Stimulated activated naive CD8-positive, alpha-beta T cell treated with anti-CD3 and anti-CD28 coated beads, Interleukin-15, amount 100 ng/mL, for 72 hours (primary cell): ENCODE measurements at regions not wholly inside any gene's neighbourhood (a gene's known extent, or its start where the extent isn't known, plus 50 kb on each side); places are given as distances from the start of the nearest gene placed in this dataset.

ENCODE experiments used
- ATAC-seq: fragments of 150-1000 bp; cut with Tn5 transposase; 2 replicates; pipeline ENCODE4 v1.10.0; 2021; ENCODE audit warnings: mild to moderate bottlenecking, moderate library complexity
- DNase-seq, 2 donors: peaks; one replicate each; pipeline ENCODE4 v3.0.0; 2021 to 2022
- H3K27ac Mint-ChIP-seq, 2 donors: one replicate each; pipeline ENCODE4 v1.8.0; 2022; ENCODE audit warnings: mild to moderate bottlenecking in 2 of 2, mixed read lengths in 2 of 2, moderate library complexity in 2 of 2
- H3K27me3 Mint-ChIP-seq: one replicate; pipeline ENCODE4 v1.8.0; 2022; ENCODE audit warnings: mixed read lengths
- H3K4me1 Mint-ChIP-seq: one replicate; pipeline ENCODE4 v1.8.0; 2022; ENCODE audit warnings: mild to moderate bottlenecking, mixed read lengths
- H3K4me3 Mint-ChIP-seq, 2 donors: one replicate each; pipeline ENCODE4 v1.8.0; 2022; ENCODE audit warnings: mild to moderate bottlenecking in 2 of 2, mixed read lengths in 2 of 2, moderate library complexity in 1 of 2
- H3K9me3 Mint-ChIP-seq, 2 donors: one replicate each; pipeline ENCODE4 v1.8.0; 2022; ENCODE audit warnings: mixed read lengths in 2 of 2

DNA sequence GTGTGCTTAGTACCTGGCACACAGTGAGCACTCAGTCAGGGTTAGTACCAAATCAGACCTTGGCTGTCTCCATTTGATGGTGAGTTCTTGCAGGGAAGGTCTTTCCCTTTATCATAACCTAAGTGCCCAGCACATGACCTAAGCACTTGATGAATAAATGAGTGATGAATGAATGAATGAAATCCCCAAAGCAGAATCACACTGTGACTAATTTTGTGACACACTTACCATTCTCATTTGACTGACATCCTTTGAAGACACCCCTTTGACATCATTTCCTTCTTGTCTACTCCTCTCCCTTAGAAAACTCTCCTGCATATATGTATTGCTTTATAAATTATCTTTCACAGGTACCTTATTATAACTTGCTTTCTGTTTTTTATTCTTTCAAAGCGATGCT lies 130.2 kb upstream of the ELL2 start:
- H3K9me3 Mint-ChIP-seq: no peaks in the 10 kb centered on the region
- DNase-seq: no peak
- H3K27me3 Mint-ChIP-seq: no peaks in the 10 kb centered on the region
- H3K4me3 Mint-ChIP-seq: no peak overlapping the region
- peak; percentile 70 for ATAC-seq
- H3K4me1 Mint-ChIP-seq: no peaks in the 10 kb centered on the region
- peak overlapping the region in 1 of 2 donors; percentile 82 for H3K27ac Mint-ChIP-seq

DNA sequence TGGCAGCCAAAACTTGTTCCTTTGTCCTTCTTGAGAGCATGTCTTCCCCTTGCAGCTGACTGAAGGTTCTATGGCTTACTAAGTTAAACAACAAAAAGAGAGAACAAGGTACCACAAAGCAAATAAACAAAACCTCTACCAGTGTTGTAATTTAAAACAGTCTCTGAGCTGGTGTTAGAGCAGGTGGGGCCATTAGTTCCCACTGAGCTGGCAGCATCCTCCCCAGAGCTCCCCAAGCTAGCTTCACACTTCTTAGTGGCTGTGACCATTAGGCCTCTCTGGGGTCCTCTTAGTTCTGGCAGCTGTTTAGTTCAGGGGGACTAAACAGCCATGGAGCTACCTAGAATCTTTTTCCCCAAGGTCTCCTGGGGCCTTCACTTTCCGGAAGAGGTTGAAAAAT lies 128.6 kb upstream of the ELL2 start:
- Mint-ChIP-seq H3K9me3 (no peaks in the 10 kb centered on the region), H3K4me3 (no peak overlapping the region), H3K4me1 (no peaks in the 10 kb centered on the region), H3K27me3 (no peaks in the 10 kb centered on the region), H3K27ac (no peak overlapping the region)
- ATAC-seq: no peak
- no peak for DNase-seq

DNA sequence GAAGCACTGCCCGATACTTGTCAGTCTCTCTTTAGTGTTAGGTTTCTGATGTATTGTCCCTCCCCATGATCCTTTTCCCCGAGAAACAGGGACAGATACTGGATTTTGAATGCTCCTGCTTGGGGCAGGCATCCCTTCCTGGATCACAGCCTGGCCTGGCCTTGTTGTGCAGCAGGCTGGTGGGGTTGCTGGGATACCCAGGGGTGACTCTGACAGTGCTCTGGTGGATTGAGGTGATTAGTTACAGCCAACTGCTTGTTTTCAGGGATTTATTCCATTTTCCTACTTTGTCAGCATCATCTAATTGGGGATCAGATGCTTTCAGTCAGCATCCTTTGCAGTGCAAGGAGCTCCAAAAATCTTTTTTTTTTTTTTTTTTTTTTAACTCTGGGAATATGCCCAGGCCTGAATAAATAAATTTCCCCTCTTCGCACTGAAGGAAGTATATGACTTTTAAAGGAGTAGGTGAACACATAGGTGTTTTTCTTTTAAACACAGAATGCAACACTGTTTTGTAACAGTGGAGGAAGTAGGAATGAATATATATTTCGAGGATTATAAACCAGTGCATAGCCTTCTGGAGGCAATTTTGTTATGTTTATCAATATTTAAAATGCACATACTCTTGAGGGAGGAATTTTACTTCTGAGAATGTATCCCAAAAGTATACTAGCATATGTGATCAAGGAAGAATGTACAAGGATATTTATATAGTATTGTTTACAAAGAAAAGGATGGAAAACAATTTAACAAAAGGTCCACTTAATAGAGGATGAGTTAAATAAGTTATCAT lies 127.3 kb upstream of the ELL2 start:
- Mint-ChIP-seq H3K27ac (no peak overlapping the region), H3K4me1 (peaks cover 8% of the 10 kb centered on the region), H3K4me3 (no peak overlapping the region), H3K9me3 (no peaks in the 10 kb centered on the region), H3K27me3 (peaks cover 8% of the 10 kb centered on the region)
- DNase-seq (no peak), ATAC-seq (no peak)

DNA sequence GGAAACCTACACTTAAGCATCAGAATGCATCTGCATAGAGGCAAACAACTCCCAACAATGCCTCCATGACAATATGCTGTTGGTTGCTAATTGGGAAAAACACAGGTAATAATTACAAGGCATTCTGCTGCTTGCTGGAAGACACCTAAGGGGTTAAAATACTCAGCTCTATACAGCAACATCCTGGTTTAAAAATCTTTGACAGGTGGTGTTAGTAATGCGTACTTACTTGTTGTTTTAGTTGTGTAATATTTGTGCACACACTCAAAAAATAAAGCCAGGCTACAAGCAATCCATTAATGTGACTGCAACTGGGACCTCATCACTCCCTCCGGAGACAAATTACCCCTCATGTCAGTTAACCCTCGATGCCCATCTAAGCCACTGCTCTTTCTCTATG lies 126.3 kb upstream of the ELL2 start:
- ATAC-seq: no peak
- Mint-ChIP-seq H3K27ac (no peak overlapping the region), H3K4me1 (peaks cover 18% of the 10 kb centered on the region), H3K27me3 (peaks cover 8% of the 10 kb centered on the region), H3K4me3 (no peak overlapping the region), H3K9me3 (no peaks in the 10 kb centered on the region)
- DNase-seq: no peak

DNA sequence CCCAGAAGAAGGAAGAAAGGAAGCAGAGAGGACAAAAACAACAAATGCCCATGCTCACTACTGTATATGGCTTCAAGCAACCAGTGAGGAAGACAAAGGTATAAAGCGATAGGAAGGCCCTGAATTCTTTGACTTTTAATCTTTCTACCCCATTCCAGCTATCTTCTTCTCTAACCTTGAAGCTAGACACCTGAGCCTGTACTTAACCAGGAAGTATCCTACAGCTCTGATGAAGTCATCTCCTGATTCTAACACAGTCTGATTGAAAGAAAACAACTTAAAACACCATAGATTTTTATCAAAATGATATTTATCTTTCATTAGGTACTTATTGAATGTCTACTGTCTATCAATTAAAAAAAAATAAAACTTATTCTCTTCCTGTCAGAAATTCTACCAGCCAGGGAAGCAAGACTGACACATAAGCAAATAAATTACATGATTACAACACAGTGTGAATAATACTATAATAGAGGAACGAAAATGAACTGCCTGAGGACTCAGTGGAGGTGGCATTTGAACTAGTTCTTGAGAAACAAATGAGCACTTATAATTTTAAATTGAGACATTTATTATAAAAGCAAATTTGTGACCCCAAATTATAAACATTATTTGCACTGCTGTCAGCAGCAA lies 123.3 kb upstream of the ELL2 start:
- H3K27ac Mint-ChIP-seq: no peak overlapping the region
- ATAC-seq (no peak), DNase-seq (no peak)

DNA sequence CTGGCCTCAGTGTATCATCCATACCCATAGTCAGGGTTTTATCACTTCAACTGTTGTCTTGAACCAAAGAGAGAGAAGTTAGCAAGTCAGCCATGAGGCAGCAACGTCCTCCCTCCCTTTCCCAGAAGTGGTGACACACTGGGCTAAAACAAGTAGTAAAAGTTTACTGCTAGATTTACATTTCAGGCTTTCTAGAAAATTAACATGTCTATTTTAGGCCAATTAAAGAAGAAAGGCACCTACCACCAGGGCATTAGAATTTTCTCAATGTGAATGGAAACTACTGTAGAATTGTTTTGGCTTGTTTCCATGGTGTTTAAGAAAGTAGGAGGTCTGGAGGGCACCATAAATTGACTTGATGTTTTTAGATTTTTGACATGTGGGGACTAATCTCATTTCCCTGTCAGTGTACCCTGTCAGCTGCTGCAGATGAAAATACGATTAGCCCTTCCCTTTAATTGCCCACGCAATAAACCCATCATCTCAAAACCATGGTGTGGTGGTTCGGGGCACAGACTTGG lies 121.8 kb upstream of the ELL2 start:
- H3K27me3 Mint-ChIP-seq: peaks cover 8% of the 10 kb centered on the region
- H3K9me3 Mint-ChIP-seq: no peaks in the 10 kb centered on the region
- peaks cover 42% of the 10 kb centered on the region for H3K4me1 Mint-ChIP-seq
- H3K27ac Mint-ChIP-seq: no peak overlapping the region
- no peak for DNase-seq
- H3K4me3 Mint-ChIP-seq: no peak overlapping the region
- ATAC-seq: no peak

More for the DNA sequence above, 123.3 kb upstream of the ELL2 start:
- no peak overlapping the region for H3K4me3 Mint-ChIP-seq
- H3K9me3 Mint-ChIP-seq: no peaks in the 10 kb centered on the region
- peaks cover 32% of the 10 kb centered on the region for H3K4me1 Mint-ChIP-seq
- peaks cover 8% of the 10 kb centered on the region for H3K27me3 Mint-ChIP-seq

DNA sequence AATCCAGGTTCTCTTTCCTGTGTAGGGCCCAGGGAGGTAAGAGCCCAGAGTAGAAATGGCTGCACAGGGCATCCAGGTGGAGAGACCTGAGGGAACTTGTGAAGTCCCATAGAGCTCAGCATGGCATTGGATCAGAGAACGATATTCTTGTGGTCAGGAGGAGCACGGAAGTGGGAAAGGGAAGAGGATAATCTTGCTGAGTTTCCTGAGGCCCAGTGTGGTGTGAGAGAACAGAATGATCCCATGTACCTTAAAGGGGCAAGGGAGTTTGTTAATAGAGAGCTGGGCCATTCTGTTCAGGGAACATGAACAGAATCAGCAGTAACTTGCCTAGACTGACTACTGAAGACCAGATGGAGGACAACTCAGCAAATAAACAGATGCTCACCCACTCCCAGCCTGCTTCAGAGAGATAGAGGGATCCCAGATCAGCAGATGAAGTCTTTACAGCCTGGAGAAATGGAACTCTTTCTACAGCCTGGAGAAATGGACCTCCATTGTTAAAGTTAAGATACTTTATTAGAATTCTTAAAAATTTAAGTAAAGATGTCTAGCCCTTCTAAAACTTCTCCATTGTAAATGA lies 119.7 kb upstream of the ELL2 start:
- H3K27ac Mint-ChIP-seq: peak overlapping the region; percentile 8 to 83
- H3K9me3 Mint-ChIP-seq: peaks cover 0 to 4% of the 10 kb centered on the region in 2 donors
- H3K4me1 Mint-ChIP-seq: peaks cover 53% of the 10 kb centered on the region
- DNase-seq (no peak), ATAC-seq (no peak)
- H3K4me3 Mint-ChIP-seq: no peak overlapping the region
- peaks cover 8% of the 10 kb centered on the region for H3K27me3 Mint-ChIP-seq

DNA sequence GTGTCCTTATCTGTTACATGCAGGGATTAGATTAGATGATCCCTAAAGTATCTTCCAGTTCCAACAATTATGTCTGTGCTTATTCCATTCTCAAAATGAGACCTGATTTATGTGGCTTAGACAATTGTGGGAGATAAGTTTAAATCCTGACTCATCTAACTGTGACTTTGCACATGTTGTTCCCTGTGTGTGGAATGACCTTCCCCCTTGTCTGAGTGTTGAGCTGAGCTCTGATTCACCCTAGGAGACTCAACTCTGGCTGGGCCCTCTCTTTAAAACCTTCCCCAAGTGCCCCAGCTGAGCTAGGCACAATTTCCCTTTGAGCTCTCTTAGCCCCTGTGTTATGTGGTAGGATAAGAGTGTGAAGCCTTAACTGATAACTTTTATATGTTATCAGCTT lies 118.9 kb upstream of the ELL2 start:
- no peak for ATAC-seq
- H3K27ac Mint-ChIP-seq: peak overlapping the region; percentile 72 to 83
- H3K4me3 Mint-ChIP-seq: no peak overlapping the region

DNA sequence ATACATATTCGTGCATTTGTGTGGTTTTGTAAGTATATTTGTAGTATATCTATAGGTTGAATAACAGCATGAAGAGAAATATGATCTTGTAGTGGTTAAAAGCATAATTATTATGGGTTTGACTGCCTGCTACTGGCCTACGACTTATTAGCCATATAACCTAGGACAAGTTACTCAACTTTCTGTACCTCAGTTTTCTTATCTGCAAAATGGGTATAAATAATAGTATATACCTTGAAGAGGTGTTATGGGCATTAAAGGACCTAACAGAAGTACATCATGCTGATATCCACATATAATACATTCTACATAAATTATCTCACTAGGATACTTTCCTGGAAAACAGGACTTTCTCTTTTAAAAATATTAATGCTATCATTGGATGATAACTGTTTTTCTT lies 118.3 kb upstream of the ELL2 start:
- Mint-ChIP-seq H3K4me1 (peaks cover 58% of the 10 kb centered on the region), H3K9me3 (peaks cover 0 to 4% of the 10 kb centered on the region in 2 donors), H3K4me3 (no peak overlapping the region), H3K27me3 (peaks cover 8% of the 10 kb centered on the region), H3K27ac (peak overlapping the region in 1 of 2 donors; percentile 94)
- ATAC-seq (no peak), DNase-seq (no peak)

More for the DNA sequence above, 118.9 kb upstream of the ELL2 start:
- Mint-ChIP-seq H3K4me1 (peaks cover 53% of the 10 kb centered on the region), H3K9me3 (peaks cover 0 to 4% of the 10 kb centered on the region in 2 donors), H3K27me3 (peaks cover 8% of the 10 kb centered on the region)
- no peak for DNase-seq

DNA sequence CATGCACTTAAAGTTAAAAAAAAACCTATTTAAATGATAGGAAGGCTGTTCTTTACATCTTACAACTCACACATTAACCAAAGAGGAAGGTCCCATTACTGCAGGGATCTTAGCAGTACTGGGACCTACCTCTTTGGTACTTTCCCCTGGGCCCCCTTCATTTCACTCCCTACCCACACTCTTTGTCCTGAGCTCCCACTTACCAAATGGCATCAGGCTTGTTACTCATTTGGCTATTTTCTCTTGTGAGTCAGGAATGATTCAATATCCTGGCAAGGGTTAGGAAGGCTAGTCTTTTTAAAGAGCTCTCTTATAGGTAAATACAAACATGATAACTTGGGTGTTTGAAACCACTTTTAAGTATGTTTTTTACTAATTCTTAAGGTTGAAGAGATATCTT lies 117.4 kb upstream of the ELL2 start:
- Mint-ChIP-seq H3K4me1 (peaks cover 59% of the 10 kb centered on the region), H3K27ac (peak overlapping the region; percentile 54 to 94), H3K27me3 (peaks cover under 1% of the 10 kb centered on the region), H3K4me3 (peak overlapping the region; percentile 37 to 42), H3K9me3 (peaks cover 0 to 4% of the 10 kb centered on the region in 2 donors)
- ATAC-seq (peak; percentile 98), DNase-seq (peak in 1 of 2 donors; percentile 68)

DNA sequence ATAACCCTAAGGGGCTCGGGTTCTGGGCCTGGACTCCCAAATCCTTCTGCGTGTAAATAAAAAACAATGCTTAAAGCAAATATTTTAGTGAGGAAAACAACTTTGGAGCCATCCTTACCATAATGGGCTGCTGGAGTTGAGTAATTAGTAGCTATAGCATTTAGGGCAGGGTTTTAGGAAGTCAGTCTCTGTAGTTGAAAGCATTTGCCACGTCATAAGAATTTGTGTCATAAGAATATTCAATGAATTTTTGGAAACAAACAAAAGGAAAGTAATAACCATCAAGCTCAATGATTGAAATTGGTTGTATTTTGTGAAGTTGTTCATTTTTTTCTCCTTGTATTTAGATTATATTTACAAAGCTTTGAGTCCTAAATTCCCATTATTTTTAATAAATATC lies 114.8 kb upstream of the ELL2 start:
- Mint-ChIP-seq H3K27me3 (no peaks in the 10 kb centered on the region), H3K4me1 (peaks cover 55% of the 10 kb centered on the region), H3K9me3 (peaks cover 0 to 4% of the 10 kb centered on the region in 2 donors), H3K27ac (peak overlapping the region in 1 of 2 donors; percentile 39), H3K4me3 (no peak overlapping the region)
- no peak for DNase-seq
- ATAC-seq: no peak

DNA sequence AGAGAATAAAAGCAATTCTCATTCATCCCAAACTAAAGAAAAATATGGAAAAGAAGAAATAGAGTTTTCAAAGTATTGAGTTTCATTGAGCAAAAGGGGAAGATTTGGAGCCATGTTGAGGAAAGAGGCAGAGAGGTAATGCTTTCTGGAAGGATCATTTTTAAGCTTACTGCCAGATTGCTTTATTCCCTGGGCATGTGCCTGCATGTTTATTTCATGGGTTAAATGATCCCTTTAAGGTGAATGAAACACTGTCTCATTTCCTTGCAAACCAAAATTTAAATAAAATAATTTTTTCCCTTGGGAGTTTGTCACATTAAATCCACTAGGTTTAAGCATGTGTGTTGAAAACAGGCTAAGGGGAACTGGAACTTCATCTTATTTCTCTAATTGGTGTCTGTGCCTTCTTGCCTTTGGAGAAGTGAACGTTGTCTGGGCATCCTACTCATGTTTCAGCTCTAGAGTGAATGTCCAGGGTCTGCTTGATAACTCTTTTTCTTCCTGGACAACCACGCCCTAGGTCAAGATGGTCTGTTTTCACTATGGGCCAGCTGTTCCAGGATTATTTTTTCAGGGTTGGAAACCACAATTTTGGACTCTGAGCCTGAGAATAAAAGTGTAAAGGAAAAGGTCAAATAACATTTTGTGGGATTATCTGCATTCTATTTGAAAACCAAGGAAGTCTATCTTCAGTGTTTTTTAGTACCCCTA lies 114.1 kb upstream of the ELL2 start:
- Mint-ChIP-seq H3K4me1 (peaks cover 55% of the 10 kb centered on the region), H3K27ac (no peak overlapping the region), H3K9me3 (peaks cover 0 to 4% of the 10 kb centered on the region in 2 donors), H3K4me3 (no peak overlapping the region), H3K27me3 (no peaks in the 10 kb centered on the region)
- no peak for ATAC-seq
- no peak for DNase-seq

DNA sequence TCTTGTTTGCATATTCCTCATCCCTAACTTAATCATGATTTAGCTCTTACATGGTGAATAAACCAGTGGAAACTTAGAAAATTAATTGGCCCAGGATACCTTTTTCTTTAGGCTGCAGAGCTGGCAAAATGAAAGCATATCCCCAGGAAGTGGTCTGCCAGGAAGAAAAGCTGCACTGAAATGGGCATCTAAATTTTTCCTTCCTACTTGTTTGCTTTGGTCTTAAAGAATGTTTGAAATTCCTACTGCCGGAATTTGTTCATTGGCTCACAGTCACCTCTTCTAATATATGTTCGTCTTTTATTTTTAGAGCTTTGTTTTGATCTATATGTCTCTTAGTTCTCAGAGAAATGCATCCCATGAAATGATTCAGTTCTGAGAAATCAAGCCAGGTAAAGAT lies 113.2 kb upstream of the ELL2 start:
- ATAC-seq (no peak), DNase-seq (no peak)
- H3K9me3 Mint-ChIP-seq: peaks cover 0 to 4% of the 10 kb centered on the region in 2 donors
- peaks cover 54% of the 10 kb centered on the region for H3K4me1 Mint-ChIP-seq
- no peak overlapping the region for H3K4me3 Mint-ChIP-seq
- no peaks in the 10 kb centered on the region for H3K27me3 Mint-ChIP-seq
- H3K27ac Mint-ChIP-seq: no peak overlapping the region

DNA sequence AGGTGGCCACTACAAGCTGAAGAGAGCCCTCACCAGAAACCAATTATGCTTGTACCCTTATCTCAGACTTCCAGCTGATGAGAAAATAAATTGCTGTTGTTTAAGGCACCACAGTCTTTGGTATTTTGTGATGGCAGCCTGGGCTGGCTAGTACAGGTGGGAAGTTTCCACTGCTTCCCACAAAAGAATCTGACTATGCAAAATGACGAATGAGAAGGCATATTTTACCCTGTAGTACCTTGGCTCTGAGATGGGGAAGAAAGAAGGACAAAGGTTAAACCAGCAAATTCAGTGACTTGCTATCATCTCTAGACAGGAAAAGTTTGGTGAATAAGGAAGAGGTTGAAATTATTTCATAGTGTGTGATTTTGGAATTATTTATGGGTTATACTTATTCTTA lies 112.8 kb upstream of the ELL2 start:
- Mint-ChIP-seq H3K9me3 (peaks cover 0 to 4% of the 10 kb centered on the region in 2 donors), H3K27ac (no peak overlapping the region), H3K4me3 (no peak overlapping the region), H3K4me1 (peaks cover 54% of the 10 kb centered on the region), H3K27me3 (no peaks in the 10 kb centered on the region)
- DNase-seq (no peak), ATAC-seq (no peak)

DNA sequence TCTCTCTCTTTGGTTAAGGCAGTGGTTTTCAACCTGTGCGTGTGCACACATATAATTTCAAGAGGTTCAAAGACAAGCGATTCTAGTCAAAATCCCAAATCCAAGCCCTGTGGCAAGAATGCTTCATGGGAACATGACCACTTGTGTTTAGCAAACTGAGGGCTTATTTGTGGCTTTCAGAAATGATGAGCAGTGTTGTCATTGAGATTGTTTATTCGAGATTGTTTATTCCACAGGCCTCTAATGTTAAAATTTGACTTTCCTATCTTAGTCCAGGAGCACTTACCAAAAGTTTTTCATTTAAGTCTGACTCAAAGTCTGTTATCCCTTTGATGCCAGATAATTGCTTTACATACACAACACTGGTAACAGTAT lies 111.1 kb upstream of the ELL2 start:
- no peak overlapping the region for H3K27ac Mint-ChIP-seq
- H3K4me3 Mint-ChIP-seq: no peak overlapping the region
- H3K4me1 Mint-ChIP-seq: peaks cover 46% of the 10 kb centered on the region
- DNase-seq (no peak), ATAC-seq (no peak)
- H3K9me3 Mint-ChIP-seq: peaks cover 0 to 4% of the 10 kb centered on the region in 2 donors
- no peaks in the 10 kb centered on the region for H3K27me3 Mint-ChIP-seq
